H1 (cell line): ENCODE measurements at regions not wholly inside any gene's neighbourhood (a gene's known extent, or its start where the extent isn't known, plus 50 kb on each side); places are given as distances from the start of the nearest gene placed in this dataset.

ENCODE experiments used
- CTCF ChIA-PET: fragments of 300-600 bp; sonication (Branson Sonifier 250); formaldehyde crosslinking; loops from one replicate; lab custom pipeline; 2021; ENCODE audit not compliant: partially characterized antibody; lab: Charles Lee
- POLR2A ChIA-PET: fragments of 300-600 bp; sonication (Branson Sonifier 250); formaldehyde crosslinking; loops from one replicate; lab custom pipeline; 2021; ENCODE audit warnings: inconsistent platforms; ENCODE audit not compliant: partially characterized antibody; lab: Charles Lee
- DNase-seq, 2 experiments: peaks; one replicate each; pipeline versions ENCODE4 v3.0.0 to v3.0.0-alpha.2; 2010 to 2022; ENCODE audit warnings: low spot score in 2 of 2, low read depth in 1 of 2, mixed read lengths in 1 of 2
- FAIRE-seq: peaks from 2 replicates; lab custom pipeline; 2011; peaks lifted over from hg19 to GRCh38; lab: Jason Lieb, UNC
- H2AFZ ChIP-seq: 2 replicates; pipeline ENCODE4 v1.8.1; 2012; ENCODE audit warnings: low read length, inconsistent platforms
- H2AK5ac ChIP-seq: 2 replicates; pipeline ENCODE4 v1.6.1; 2013; ENCODE audit warnings: low read depth, low read length
- H2BK120ac ChIP-seq: replicated peaks from 2 replicates; pipeline ENCODE3; 2013; ENCODE audit warnings: low read depth, low read length, inconsistent platforms
- H2BK12ac ChIP-seq: 2 replicates; pipeline ENCODE4 v1.6.1; 2013; ENCODE audit warnings: low read depth, low read length
- H2BK15ac ChIP-seq: 2 replicates; pipeline ENCODE4 v1.6.1; 2013; ENCODE audit warnings: low read length
- H2BK20ac ChIP-seq: 2 replicates; pipeline ENCODE4 v1.6.1; 2013; ENCODE audit warnings: low read length
- H2BK5ac ChIP-seq: 2 replicates; pipeline ENCODE4 v1.6.1; 2013; ENCODE audit warnings: low read depth, low read length
- H3K14ac ChIP-seq: 2 replicates; pipeline ENCODE4 v1.6.1; 2013; ENCODE audit warnings: inconsistent platforms; ENCODE audit not compliant: insufficient read length
- H3K18ac ChIP-seq: 2 replicates; pipeline ENCODE4 v1.6.1; 2013; ENCODE audit warnings: low read length; ENCODE audit errors: extremely low read depth
- H3K23ac ChIP-seq: 2 replicates; pipeline ENCODE4 v1.6.1; 2013; ENCODE audit warnings: inconsistent platforms; ENCODE audit not compliant: insufficient read length
- H3K23me2 ChIP-seq: 2 replicates; pipeline ENCODE4 v1.6.1; 2013; ENCODE audit warnings: low read depth, low read length
- H3K27ac ChIP-seq: 2 replicates; pipeline ENCODE4 v1.6.1; 2011; ENCODE audit warnings: low read depth, low read length, inconsistent platforms
- H3K27me3 ChIP-seq, 4 experiments: replicated peaks in 1 of 4; 1 replicate in 1 of 4; 2 replicates in 3 of 4; pipeline versions ENCODE4 v1.6.1 to v1.8.1; 2011 to 2013; ENCODE audit warnings: low read length in 3 of 4, mild to moderate bottlenecking in 3 of 4, inconsistent platforms in 2 of 4, mixed read lengths in 2 of 4, moderate library complexity in 1 of 4; ENCODE audit not compliant: control insufficient read depth in 3 of 4, insufficient read depth in 3 of 4; ENCODE audit errors: extremely low read depth in 1 of 4
- H3K36me3 ChIP-seq, 4 experiments: 2 replicates each; pipeline versions ENCODE4 v1.6.1 to v1.8.1; 2011 to 2013; ENCODE audit warnings: mild to moderate bottlenecking in 4 of 4, low read length in 3 of 4, moderate library complexity in 2 of 4, control low read depth in 1 of 4, inconsistent platforms in 1 of 4; ENCODE audit not compliant: insufficient read depth in 4 of 4, control insufficient read depth in 2 of 4
- H3K4ac ChIP-seq: replicated peaks from 2 replicates; pipeline ENCODE3; 2013; ENCODE audit warnings: low read length, low read depth, mixed read lengths, inconsistent platforms; ENCODE audit not compliant: insufficient read length
- H3K4me1 ChIP-seq, 4 experiments: replicated peaks in 1 of 4; 1 replicate in 1 of 4; 2 replicates in 3 of 4; pipeline versions ENCODE4 v1.6.1 to v1.8.1; 2011 to 2013; ENCODE audit warnings: low read length in 3 of 4, inconsistent platforms in 2 of 4, mixed read lengths in 1 of 4; ENCODE audit not compliant: insufficient read depth in 4 of 4, control insufficient read depth in 3 of 4
- H3K4me2 ChIP-seq, 2 experiments: 2 replicates each; pipeline versions ENCODE4 v1.6.1 to v1.8.1; 2011 to 2013; ENCODE audit warnings: low read depth in 2 of 2, low read length in 2 of 2, control low read depth in 1 of 2, inconsistent platforms in 1 of 2, mild to moderate bottlenecking in 1 of 2; ENCODE audit not compliant: insufficient read depth in 1 of 2
- H3K4me3 ChIP-seq, 4 experiments: fragments of 200-600, 300-600 bp in 1 of 4; sonication (generic), shearing (Covaris generic), sonication (Bioruptor Twin) in 1 of 4; 2 replicates each; pipeline versions ENCODE4 v1.5.1 to v1.8.1; 2011 to 2016; ENCODE audit warnings: low read length in 4 of 4, low read depth in 3 of 4, control low read depth in 2 of 4, inconsistent platforms in 2 of 4, mild to moderate bottlenecking in 2 of 4, mixed read lengths in 1 of 4, moderate library complexity in 1 of 4; ENCODE audit not compliant: insufficient read depth in 2 of 4; ENCODE audit errors: extremely low read depth in 1 of 4
- H3K56ac ChIP-seq: replicated peaks from 2 replicates; pipeline ENCODE3; 2013; ENCODE audit warnings: low read depth, mild to moderate bottlenecking, mixed read lengths, low read length, inconsistent platforms; ENCODE audit not compliant: insufficient read length
- H3K79me1 ChIP-seq: 2 replicates; pipeline ENCODE4 v1.6.1; 2013; ENCODE audit warnings: low read depth, low read length, control low read depth
- H3K79me2 ChIP-seq, 2 experiments: 2 replicates each; pipeline versions ENCODE4 v1.6.1 to v1.8.1; 2012 to 2013; ENCODE audit warnings: low read length in 2 of 2, mild to moderate bottlenecking in 2 of 2, inconsistent platforms in 1 of 2; ENCODE audit not compliant: insufficient read depth in 2 of 2, control insufficient read depth in 1 of 2
- H3K9ac ChIP-seq, 4 experiments: replicated peaks in 1 of 4; 1 replicate in 1 of 4; 2 replicates in 3 of 4; pipeline versions ENCODE4 v1.6.1 to v1.8.1; 2011 to 2013; ENCODE audit warnings: low read depth in 3 of 4, low read length in 3 of 4, control low read depth in 2 of 4, mild to moderate bottlenecking in 2 of 4, moderate library complexity in 2 of 4, inconsistent platforms in 1 of 4; ENCODE audit errors: extremely low read depth in 1 of 4
- H3K9me3 ChIP-seq, 2 experiments: 2 replicates each; pipeline versions ENCODE4 v1.6.1 to v1.8.1; 2012 to 2013; ENCODE audit warnings: mild to moderate bottlenecking in 2 of 2, moderate library complexity in 2 of 2, control low read depth in 1 of 2, inconsistent platforms in 1 of 2, low read depth in 1 of 2, low read length in 1 of 2, mixed read lengths in 1 of 2; ENCODE audit not compliant: insufficient read depth in 2 of 2
- H4K20me1 ChIP-seq, 2 experiments: replicated peaks in 1 of 2; 2 replicates each; pipeline versions ENCODE3 to v1.8.1; 2011 to 2013; ENCODE audit warnings: inconsistent platforms in 2 of 2, low read length in 2 of 2, mild to moderate bottlenecking in 1 of 2; ENCODE audit not compliant: insufficient read depth in 2 of 2, control insufficient read depth in 1 of 2
- H4K5ac ChIP-seq: 2 replicates; pipeline ENCODE4 v1.6.1; 2013; ENCODE audit warnings: low read length, low read depth, mixed read lengths, inconsistent platforms; ENCODE audit not compliant: insufficient read length
- H4K8ac ChIP-seq: 2 replicates; pipeline ENCODE4 v1.8.0; 2013; ENCODE audit warnings: mild to moderate bottlenecking, moderate library complexity, low read length, inconsistent platforms; ENCODE audit not compliant: insufficient read depth; ENCODE audit errors: extremely low read depth
- H4K91ac ChIP-seq: replicated peaks from 2 replicates; pipeline ENCODE3; 2013; ENCODE audit warnings: low read length, mixed read lengths, inconsistent platforms; ENCODE audit not compliant: insufficient read length
- BCL11A ChIP-seq, 2 experiments: IDR thresholded peaks; one replicate each; pipeline ENCODE4 v1.6.1; 2011; ENCODE audit warnings: low read depth in 2 of 2, low read length in 2 of 2, mild to moderate bottlenecking in 2 of 2
- BRCA1 ChIP-seq: IDR thresholded peaks from 2 replicates; pipeline ENCODE4 v1.6.1; 2012; ENCODE audit warnings: low read depth, low read length, improper control_type of control experiment
- CBX8 ChIP-seq: fragments of 300-800, 300-1000 bp; sonication (generic); IDR thresholded peaks from 2 replicates; pipeline ENCODE4 v1.7.1; 2016; ENCODE audit warnings: low read depth, low read length, borderline replicate concordance
- EGR1 ChIP-seq: IDR thresholded peaks from 2 replicates; pipeline ENCODE4 v1.6.1; 2011; ENCODE audit warnings: low read depth, low read length, borderline replicate concordance
- KDM5A ChIP-seq: fragments of 200-600 bp; IDR thresholded peaks from 2 replicates; pipeline ENCODE4 v1.7.1; 2012; ENCODE audit warnings: mild to moderate bottlenecking, low read length, inconsistent platforms, mixed read lengths
- POLR2AphosphoS5 ChIP-seq: IDR thresholded peaks from 2 replicates; pipeline ENCODE4 v1.6.1; 2011; ENCODE audit warnings: low read depth, low read length
- SIN3A ChIP-seq, 2 experiments: IDR thresholded peaks in 1 of 2; conservative IDR thresholded peaks in 1 of 2; 2 replicates each; pipeline ENCODE4 v1.6.1; 2011 to 2012; ENCODE audit warnings: low read length in 2 of 2, improper control_type of control experiment in 1 of 2, low read depth in 1 of 2, mild to moderate bottlenecking in 1 of 2
- TAF1 ChIP-seq: IDR thresholded peaks from 2 replicates; pipeline ENCODE4 v1.6.1; 2011; ENCODE audit warnings: mild to moderate bottlenecking, low read depth, low read length
- TEAD4 ChIP-seq: IDR thresholded peaks from 2 replicates; pipeline ENCODE4 v1.6.1; 2012; ENCODE audit warnings: low read depth, low read length, inconsistent platforms, mixed read lengths
- WGBS, 2 experiments: shearing (Covaris generic) in 1 of 2; methylation state at CpG; one replicate each; pipeline versions ENCODE4 v1.1.6 to v1.1.7; 2013 to 2015; ENCODE audit warnings: low lambda C conversion rate in 2 of 2, mixed read lengths in 2 of 2, inconsistent platforms in 1 of 2, low coverage in 1 of 2, missing lambda C conversion rate in 1 of 2; ENCODE audit not compliant: insufficient replicate concordance in 2 of 2, insufficient coverage in 1 of 2, insufficient read length in 1 of 2; ENCODE audit errors: extremely low coverage in 1 of 2, missing lambda C conversion rate in 1 of 2; 5-methylcytosine and 5-hydroxymethylcytosine counted together
- TF ChIP-seq, protein P1 (sequence below): IDR thresholded peaks from 2 replicates; pipeline ENCODE4 v1.6.1; 2011; ENCODE audit warnings: low read depth, mild to moderate bottlenecking, low read length; ENCODE audit not compliant: insufficient read depth
- TF ChIP-seq, protein P2 (sequence below): IDR thresholded peaks from 2 replicates; pipeline ENCODE4 v1.6.1; 2012; ENCODE audit warnings: inconsistent platforms

DNA sequence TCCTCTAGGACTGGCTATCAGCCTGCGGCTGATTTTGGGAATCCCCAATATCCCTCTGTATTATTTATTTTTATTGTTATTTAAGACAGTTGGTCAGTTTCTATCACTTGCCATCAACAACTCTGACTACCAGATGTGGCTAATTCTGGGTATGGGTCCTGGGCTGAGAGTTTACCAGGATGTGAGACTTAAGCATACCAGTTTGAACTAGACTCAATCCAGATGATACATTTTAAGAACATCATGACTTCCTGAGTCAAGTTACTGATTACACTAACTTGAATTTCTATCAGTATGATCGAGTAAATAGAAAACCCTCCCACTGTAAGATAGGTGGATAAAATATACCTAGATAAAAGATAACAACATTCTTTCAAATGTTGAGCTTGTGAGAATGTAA is 634.0 kb downstream of the MAT2B start:
- Histone ChIP-seq H2BK15ac (no peak overlapping the region), H2BK120ac (no peak overlapping the region), H4K91ac (no peak overlapping the region), H3K18ac (no peak overlapping the region), H2BK12ac (no peak overlapping the region), H3K23me2 (no peaks in the 10 kb centered on the region), H3K4ac (no peak overlapping the region), H2AK5ac (no peak overlapping the region), H3K14ac (no peak overlapping the region), H2BK20ac (no peak overlapping the region), H3K9ac (no peak overlapping the region), H3K4me2 (no peak overlapping the region), H3K27me3 (no peaks in the 10 kb centered on the region), H3K36me3 (no peaks in the 10 kb centered on the region), H4K5ac (no peak overlapping the region), H3K4me3 (no peak overlapping the region), H3K27ac (no peak overlapping the region), H4K20me1 (no peaks in the 10 kb centered on the region), H2AFZ (no peak overlapping the region), H3K79me2 (no peaks in the 10 kb centered on the region), H3K23ac (no peak overlapping the region), H2BK5ac (no peak overlapping the region), H3K56ac (no peak overlapping the region), H3K79me1 (no peaks in the 10 kb centered on the region), H3K9me3 (no peaks in the 10 kb centered on the region), H3K4me1 (no peaks in the 10 kb centered on the region), H4K8ac (no peak overlapping the region)
- WGBS, 2 experiments: 89% methylated on average over 2 of the region's 2 CpGs; no CpG with 5 or more reads in 1 of the 2 experiments
- DNase-seq: no peak
- ChIA-PET POLR2A (no interaction called here), CTCF (interaction anchor here (1.2 kb wide), 1 partner anchor 318 kb away, joined by 4 read pairs; no protein-coding TSS in a partner anchor)
- FAIRE-seq: no peak
- TF ChIP-seq BRCA1 (no peak), CBX8 (no peak), EGR1 (no peak), TAF1 (no peak), KDM5A (no peak), BCL11A (IDR thresholded peaks at IDR 0.05; ENCODE audit: low read depth in 2 of 2, low read length in 2 of 2) (no peak), TEAD4 (no peak), POLR2AphosphoS5 (no peak), SIN3A (conservative IDR thresholded peaks at IDR 0.05 in 1 of 2, IDR thresholded peaks at IDR 0.05 in 1 of 2; ENCODE audit: low read depth in 1 of 2, low read length in 2 of 2) (no peak)
- TF ChIP-seq, protein P1, sequence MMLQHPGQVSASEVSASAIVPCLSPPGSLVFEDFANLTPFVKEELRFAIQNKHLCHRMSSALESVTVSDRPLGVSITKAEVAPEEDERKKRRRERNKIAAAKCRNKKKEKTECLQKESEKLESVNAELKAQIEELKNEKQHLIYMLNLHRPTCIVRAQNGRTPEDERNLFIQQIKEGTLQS: no peak
- TF ChIP-seq, protein P2, sequence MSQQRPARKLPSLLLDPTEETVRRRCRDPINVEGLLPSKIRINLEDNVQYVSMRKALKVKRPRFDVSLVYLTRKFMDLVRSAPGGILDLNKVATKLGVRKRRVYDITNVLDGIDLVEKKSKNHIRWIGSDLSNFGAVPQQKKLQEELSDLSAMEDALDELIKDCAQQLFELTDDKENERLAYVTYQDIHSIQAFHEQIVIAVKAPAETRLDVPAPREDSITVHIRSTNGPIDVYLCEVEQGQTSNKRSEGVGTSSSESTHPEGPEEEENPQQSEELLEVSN: no peak
